ENCODE measurements at regions not wholly inside any gene's neighbourhood (a gene's known extent, or its start where the extent isn't known, plus 50 kb on each side); places are given as distances from the start of the nearest gene placed in this dataset.

- intact Hi-C loops (cut with micrococcal nuclease; ENCODE audit: unreplicated experiment), result no loop called here
- Mint-ChIP-seq H3K9me3 (ENCODE audit: unreplicated experiment) (no peaks in the 10 kb centered on the region), H3K27me3 (ENCODE audit: insufficient read depth, unreplicated experiment) (no peaks in the 10 kb centered on the region), H3K4me1 (ENCODE audit: low read depth, unreplicated experiment) (no peaks in the 10 kb centered on the region), H3K36me3 (ENCODE audit: insufficient read depth, unreplicated experiment) (no peaks in the 10 kb centered on the region), H3K4me3 (ENCODE audit: unreplicated experiment) (no peak overlapping the region), H3K27ac (ENCODE audit: unreplicated experiment) (no peak overlapping the region)
- no peaks in the 10 kb centered on the region for H3K9me3 ChIP-seq
- DNase-seq, result no peak
- POLR2A ChIA-PET, result no interaction called here
- no TSS peak for BruUV-seq (replicated peaks)
- H3K4me1 ChIP-seq, result no peaks in the 10 kb centered on the region
- H3K36me3 ChIP-seq (ENCODE audit: control insufficient read depth, insufficient read depth, low read length), result no peaks in the 10 kb centered on the region
- H3K27me3 ChIP-seq (replicated peaks; ENCODE audit: control insufficient read depth, insufficient read depth, low read length), result no peaks in the 10 kb centered on the region
- CTCF ChIA-PET, result no interaction called here
- no peak overlapping the region for H3K4me3 ChIP-seq (ENCODE audit: low read depth, low read length)
- TF ChIP-seq CTCF (IDR thresholded peaks at IDR 0.05; ENCODE audit: insufficient read depth in 1 of 2, low read depth in 1 of 2, low read length in 1 of 2, severe bottlenecking in 1 of 2, unreplicated experiment in 1 of 2), result no peak
Observed at GRCh38 chr5:84791138-84791537, 406.5 kb upstream of the EDIL3 start.

- no peak overlapping the region for H3K4me3 ChIP-seq (ENCODE audit: low read depth, low read length)
- no peak for TF ChIP-seq CTCF (IDR thresholded peaks at IDR 0.05; ENCODE audit: insufficient read depth in 1 of 2, low read depth in 1 of 2, low read length in 1 of 2, severe bottlenecking in 1 of 2, unreplicated experiment in 1 of 2)
- CTCF ChIA-PET, result no interaction called here
- POLR2A ChIA-PET, result no interaction called here
- BruUV-seq (replicated peaks), result no TSS peak
- no peak overlapping the region for H3K27ac Mint-ChIP-seq (ENCODE audit: unreplicated experiment)
- intact Hi-C loops (cut with micrococcal nuclease; ENCODE audit: unreplicated experiment), result no loop called here
- no peak overlapping the region for H3K4me3 Mint-ChIP-seq (ENCODE audit: unreplicated experiment)
- no peaks in the 10 kb centered on the region for H3K4me1 Mint-ChIP-seq (ENCODE audit: low read depth, unreplicated experiment)
- H3K27me3 ChIP-seq (replicated peaks; ENCODE audit: control insufficient read depth, insufficient read depth, low read length), result no peaks in the 10 kb centered on the region
- DNase-seq, result no peak
- no peaks in the 10 kb centered on the region for H3K9me3 Mint-ChIP-seq (ENCODE audit: unreplicated experiment)
- H3K9me3 ChIP-seq, result no peaks in the 10 kb centered on the region
- H3K36me3 ChIP-seq (ENCODE audit: control insufficient read depth, insufficient read depth, low read length), result no peaks in the 10 kb centered on the region
- no peaks in the 10 kb centered on the region for H3K36me3 Mint-ChIP-seq (ENCODE audit: insufficient read depth, unreplicated experiment)
- H3K27me3 Mint-ChIP-seq (ENCODE audit: insufficient read depth, unreplicated experiment), result peaks cover 2% of the 10 kb centered on the region
- H3K4me1 ChIP-seq, result no peaks in the 10 kb centered on the region
Observed at GRCh38 chr5:84790406-84790805, 405.7 kb upstream of the EDIL3 start.

GRCh38 chr5:84783003-84783402 is 398.3 kb upstream of the EDIL3 start:
- Mint-ChIP-seq H3K27ac (ENCODE audit: unreplicated experiment) (no peak overlapping the region), H3K27me3 (ENCODE audit: insufficient read depth, unreplicated experiment) (peaks cover 2% of the 10 kb centered on the region)
- POLR2A ChIA-PET, result no interaction called here

More at GRCh38 chr5:84783003-84783402, 398.3 kb upstream of the EDIL3 start:
- CTCF ChIA-PET, result no interaction called here
- no peaks in the 10 kb centered on the region for H3K36me3 ChIP-seq (ENCODE audit: control insufficient read depth, insufficient read depth, low read length)
- no peak for DNase-seq
- no peaks in the 10 kb centered on the region for H3K4me1 ChIP-seq
- no peak overlapping the region for H3K4me3 ChIP-seq (ENCODE audit: low read depth, low read length)
- H3K9me3 ChIP-seq, result no peaks in the 10 kb centered on the region
- no peak for TF ChIP-seq CTCF (IDR thresholded peaks at IDR 0.05; ENCODE audit: insufficient read depth in 1 of 2, low read depth in 1 of 2, low read length in 1 of 2, severe bottlenecking in 1 of 2, unreplicated experiment in 1 of 2)
- no peaks in the 10 kb centered on the region for H3K36me3 Mint-ChIP-seq (ENCODE audit: insufficient read depth, unreplicated experiment)
- H3K9me3 Mint-ChIP-seq (ENCODE audit: unreplicated experiment), result no peaks in the 10 kb centered on the region
- no peaks in the 10 kb centered on the region for H3K4me1 Mint-ChIP-seq (ENCODE audit: low read depth, unreplicated experiment)
- BruUV-seq (replicated peaks), result no TSS peak
- no peaks in the 10 kb centered on the region for H3K27me3 ChIP-seq (replicated peaks; ENCODE audit: control insufficient read depth, insufficient read depth, low read length)
- no peak overlapping the region for H3K4me3 Mint-ChIP-seq (ENCODE audit: unreplicated experiment)
- intact Hi-C loops (cut with micrococcal nuclease; ENCODE audit: unreplicated experiment), result no loop called here
